Upper lobe of left lung (tissue), 4 donors: ENCODE measurements at regions not wholly inside any gene's neighbourhood (a gene's known extent, or its start where the extent isn't known, plus 50 kb on each side); places are given as distances from the start of the nearest gene placed in this dataset.

Experiments
- EP300 ChIP-seq, 4 donors: sonication (generic); formaldehyde crosslinking; IDR thresholded peaks; one replicate each; pipeline ENCODE4 v1.5.1; 2017; ENCODE audit warnings: antibody characterized with exemption in 4 of 4, control low read depth in 2 of 4
- POLR2A ChIP-seq, 4 donors: fragments of 450-650 bp; IDR thresholded peaks; one replicate each; pipeline ENCODE4 v1.5.1; 2016 to 2017; ENCODE audit warnings: antibody characterized with exemption in 4 of 4, mild to moderate bottlenecking in 2 of 4
- POLR2AphosphoS5 ChIP-seq, 2 donors: sonication (generic); formaldehyde crosslinking; IDR thresholded peaks; one replicate each; pipeline ENCODE4 v1.5.1; 2017; ENCODE audit warnings: antibody characterized with exemption in 2 of 2
- TF ChIP-seq, protein P1 (sequence below), 6 experiments: fragments of 450-650 bp in 4 of 6; fragments of 200-600 bp in 2 of 6; sonication (generic) in 2 of 6; IDR thresholded peaks; one replicate each; pipeline ENCODE4 v1.5.1; 2016 to 2019; ENCODE audit warnings: antibody characterized with exemption in 6 of 6

DNA sequence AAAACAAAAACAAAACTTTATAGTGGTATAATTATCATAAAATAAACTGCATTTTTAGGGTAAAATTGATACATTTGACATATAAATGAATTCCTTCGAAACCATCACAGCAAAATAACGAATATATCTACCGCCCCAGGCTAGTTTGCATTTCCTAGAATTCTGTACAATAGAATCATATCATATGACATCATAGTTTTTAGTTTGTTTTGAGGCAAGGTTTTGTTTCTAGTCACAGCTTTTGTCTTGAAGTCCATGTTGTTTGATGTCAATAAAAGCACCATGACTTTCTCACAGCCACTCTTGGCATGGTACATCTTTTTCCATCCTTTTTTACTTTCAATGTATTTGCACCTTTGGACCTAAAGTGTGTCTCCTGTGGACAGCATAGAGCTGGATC lies 102.9 kb downstream of the FOXL3 start:
- TF ChIP-seq POLR2A (IDR thresholded peaks at IDR 0.05) (no peak), POLR2AphosphoS5 (IDR thresholded peaks at IDR 0.05) (no peak), EP300 (IDR thresholded peaks at IDR 0.05) (no peak)
- TF ChIP-seq, protein P1, sequence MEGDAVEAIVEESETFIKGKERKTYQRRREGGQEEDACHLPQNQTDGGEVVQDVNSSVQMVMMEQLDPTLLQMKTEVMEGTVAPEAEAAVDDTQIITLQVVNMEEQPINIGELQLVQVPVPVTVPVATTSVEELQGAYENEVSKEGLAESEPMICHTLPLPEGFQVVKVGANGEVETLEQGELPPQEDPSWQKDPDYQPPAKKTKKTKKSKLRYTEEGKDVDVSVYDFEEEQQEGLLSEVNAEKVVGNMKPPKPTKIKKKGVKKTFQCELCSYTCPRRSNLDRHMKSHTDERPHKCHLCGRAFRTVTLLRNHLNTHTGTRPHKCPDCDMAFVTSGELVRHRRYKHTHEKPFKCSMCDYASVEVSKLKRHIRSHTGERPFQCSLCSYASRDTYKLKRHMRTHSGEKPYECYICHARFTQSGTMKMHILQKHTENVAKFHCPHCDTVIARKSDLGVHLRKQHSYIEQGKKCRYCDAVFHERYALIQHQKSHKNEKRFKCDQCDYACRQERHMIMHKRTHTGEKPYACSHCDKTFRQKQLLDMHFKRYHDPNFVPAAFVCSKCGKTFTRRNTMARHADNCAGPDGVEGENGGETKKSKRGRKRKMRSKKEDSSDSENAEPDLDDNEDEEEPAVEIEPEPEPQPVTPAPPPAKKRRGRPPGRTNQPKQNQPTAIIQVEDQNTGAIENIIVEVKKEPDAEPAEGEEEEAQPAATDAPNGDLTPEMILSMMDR (IDR thresholded peaks at IDR 0.05): no peak
